Left lung (tissue), 4 donors: ENCODE measurements at regions not wholly inside any gene's neighbourhood (a gene's known extent, or its start where the extent isn't known, plus 50 kb on each side); places are given as distances from the start of the nearest gene placed in this dataset.

Source experiments
- ATAC-seq: fragments of 200-7000 bp; cut with Tn5 transposase; one replicate; pipeline ENCODE4 v1.9.1; 2020; ENCODE audit warnings: moderate library complexity
- DNase-seq, 4 donors: peaks; one replicate each; pipeline ENCODE4 v3.0.0-alpha.2; 2013 to 2020
- H3K27ac ChIP-seq, 2 donors: fragments of 200-600 bp; sonication (generic) in 1 of 2; one replicate each; pipeline versions ENCODE4 v1.5.0 to v1.8.0; 2020 to 2021
- H3K27me3 ChIP-seq, 2 donors: fragments of 200-600 bp; sonication (generic) in 1 of 2; one replicate each; pipeline versions ENCODE4 v1.5.0 to v1.8.0; 2020 to 2021
- H3K36me3 ChIP-seq, 2 donors: fragments of 200-600 bp; sonication (generic) in 1 of 2; one replicate each; pipeline versions ENCODE4 v1.5.0 to v1.8.0; 2020 to 2021
- H3K4me1 ChIP-seq, 2 donors: fragments of 200-600 bp; one replicate each; pipeline ENCODE4 v1.8.0; 2021
- H3K4me3 ChIP-seq, 2 donors: fragments of 200-600 bp; sonication (generic) in 1 of 2; one replicate each; pipeline versions ENCODE4 v1.5.0 to v1.8.0; 2020 to 2021; ENCODE audit warnings: mild to moderate bottlenecking in 1 of 2
- H3K9me3 ChIP-seq, 2 donors: fragments of 200-600 bp; sonication (generic) in 1 of 2; one replicate each; pipeline versions ENCODE4 v1.5.0 to v1.8.0; 2020 to 2021
- intact Hi-C, 2 donors: fragments of 100-400 bp; cut with DNase I; formaldehyde crosslinking; loops; one replicate each; pipeline versions ENCODE4 v1.11.2 to v1.14.2; 2022
- TF ChIP-seq, protein P1 (sequence below), 2 donors: fragments of 200-600 bp; sonication (generic) in 1 of 2; IDR thresholded peaks; one replicate each; pipeline versions ENCODE4 v1.5.0 to v1.8.0; 2021; ENCODE audit warnings: antibody characterized with exemption in 2 of 2
- donor health status: DM: no; HTN: yes; CAD: no.
- donor health status: DM: no; HTN: no; CAD: no.

DNA sequence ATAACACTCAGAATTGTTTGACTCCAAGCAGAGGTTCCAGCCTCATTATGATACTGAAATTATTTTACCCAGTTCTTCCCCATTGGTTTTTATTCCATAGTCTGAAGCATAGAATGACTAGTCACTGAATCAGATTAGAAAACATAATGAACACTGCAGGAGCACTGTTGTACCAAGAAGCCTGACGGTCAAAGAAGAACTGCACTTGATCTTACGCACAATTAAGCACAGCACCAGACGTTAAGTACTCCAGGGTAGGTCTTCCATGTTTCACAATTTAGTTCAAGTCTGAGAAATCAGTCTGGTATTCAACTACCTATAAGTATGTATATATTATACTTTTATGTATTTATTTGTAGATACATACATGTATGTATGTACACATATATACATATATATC is 973.5 kb upstream of the SPRY2 start:
- H3K36me3 ChIP-seq: no peaks in the 10 kb centered on the region
- H3K27me3 ChIP-seq: no peaks in the 10 kb centered on the region
- H3K9me3 ChIP-seq: peaks cover 0 to 10% of the 10 kb centered on the region in 2 donors
- TF ChIP-seq, protein P1, sequence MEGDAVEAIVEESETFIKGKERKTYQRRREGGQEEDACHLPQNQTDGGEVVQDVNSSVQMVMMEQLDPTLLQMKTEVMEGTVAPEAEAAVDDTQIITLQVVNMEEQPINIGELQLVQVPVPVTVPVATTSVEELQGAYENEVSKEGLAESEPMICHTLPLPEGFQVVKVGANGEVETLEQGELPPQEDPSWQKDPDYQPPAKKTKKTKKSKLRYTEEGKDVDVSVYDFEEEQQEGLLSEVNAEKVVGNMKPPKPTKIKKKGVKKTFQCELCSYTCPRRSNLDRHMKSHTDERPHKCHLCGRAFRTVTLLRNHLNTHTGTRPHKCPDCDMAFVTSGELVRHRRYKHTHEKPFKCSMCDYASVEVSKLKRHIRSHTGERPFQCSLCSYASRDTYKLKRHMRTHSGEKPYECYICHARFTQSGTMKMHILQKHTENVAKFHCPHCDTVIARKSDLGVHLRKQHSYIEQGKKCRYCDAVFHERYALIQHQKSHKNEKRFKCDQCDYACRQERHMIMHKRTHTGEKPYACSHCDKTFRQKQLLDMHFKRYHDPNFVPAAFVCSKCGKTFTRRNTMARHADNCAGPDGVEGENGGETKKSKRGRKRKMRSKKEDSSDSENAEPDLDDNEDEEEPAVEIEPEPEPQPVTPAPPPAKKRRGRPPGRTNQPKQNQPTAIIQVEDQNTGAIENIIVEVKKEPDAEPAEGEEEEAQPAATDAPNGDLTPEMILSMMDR (IDR thresholded peaks at IDR 0.05): no peak
- H3K4me1 ChIP-seq: no peaks in the 10 kb centered on the region
- no peak overlapping the region for H3K4me3 ChIP-seq
- DNase-seq: no peak
- ATAC-seq: no peak
- no peak overlapping the region for H3K27ac ChIP-seq
- intact Hi-C loops: no loop called here

DNA sequence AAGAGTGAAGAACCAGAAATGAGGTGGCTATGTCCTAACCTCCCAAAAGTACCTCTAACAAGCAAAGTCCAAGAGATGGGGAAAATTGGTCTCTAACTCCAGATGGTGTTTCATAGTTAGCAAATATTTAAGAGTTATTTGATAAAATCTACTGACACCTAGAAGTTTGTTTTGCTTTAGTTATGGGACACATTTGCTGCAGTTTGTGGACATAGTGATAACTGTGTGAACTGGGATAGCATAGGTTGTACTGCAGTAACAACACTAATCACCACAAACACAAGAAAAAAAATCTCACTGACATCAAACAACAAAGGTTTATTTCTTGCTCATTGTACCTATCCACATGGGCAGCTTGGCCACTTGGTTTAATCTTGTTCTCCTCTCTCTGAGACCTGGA is 965.0 kb upstream of the SPRY2 start:
- DNase-seq (no peak), ATAC-seq (no peak)
- TF ChIP-seq, protein P1 (IDR thresholded peaks at IDR 0.05): no peak
- Histone ChIP-seq H3K36me3 (no peaks in the 10 kb centered on the region), H3K9me3 (no peaks in the 10 kb centered on the region), H3K4me1 (no peaks in the 10 kb centered on the region), H3K27me3 (no peaks in the 10 kb centered on the region), H3K27ac (no peak overlapping the region), H3K4me3 (no peak overlapping the region)
- intact Hi-C loops: no loop called here

DNA sequence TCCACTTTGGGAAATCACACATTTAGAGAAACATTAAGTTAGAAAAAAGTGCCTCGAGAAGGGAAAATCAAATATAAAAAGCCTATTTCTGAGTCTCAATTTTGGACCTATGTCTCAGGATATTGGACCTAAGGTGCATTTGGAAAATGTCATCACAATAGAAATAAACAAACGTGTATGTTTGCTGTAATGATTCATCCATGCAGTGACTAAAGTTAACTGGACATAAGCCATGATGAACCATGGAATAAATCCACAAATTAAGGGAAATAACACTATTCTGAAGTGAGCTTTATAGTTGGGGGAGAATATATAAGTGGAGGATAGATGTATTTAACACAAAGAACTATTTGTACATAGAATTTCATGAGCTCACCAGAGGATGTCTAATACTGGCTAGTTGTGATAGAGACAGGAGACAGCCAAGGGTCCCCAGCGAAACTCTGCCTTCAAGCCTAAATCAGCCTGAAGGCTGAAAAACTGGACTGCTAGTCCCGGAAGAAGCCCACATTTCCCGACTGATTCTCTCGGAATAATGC is 963.3 kb upstream of the SPRY2 start:
- no peaks in the 10 kb centered on the region for H3K4me1 ChIP-seq
- DNase-seq (no peak), ATAC-seq (no peak)
- TF ChIP-seq, protein P1 (IDR thresholded peaks at IDR 0.05): no peak
- H3K9me3 ChIP-seq: no peaks in the 10 kb centered on the region
- no peaks in the 10 kb centered on the region for H3K36me3 ChIP-seq
- H3K4me3 ChIP-seq: no peak overlapping the region
- H3K27ac ChIP-seq: no peak overlapping the region
- intact Hi-C loops: no loop called here
- no peaks in the 10 kb centered on the region for H3K27me3 ChIP-seq

DNA sequence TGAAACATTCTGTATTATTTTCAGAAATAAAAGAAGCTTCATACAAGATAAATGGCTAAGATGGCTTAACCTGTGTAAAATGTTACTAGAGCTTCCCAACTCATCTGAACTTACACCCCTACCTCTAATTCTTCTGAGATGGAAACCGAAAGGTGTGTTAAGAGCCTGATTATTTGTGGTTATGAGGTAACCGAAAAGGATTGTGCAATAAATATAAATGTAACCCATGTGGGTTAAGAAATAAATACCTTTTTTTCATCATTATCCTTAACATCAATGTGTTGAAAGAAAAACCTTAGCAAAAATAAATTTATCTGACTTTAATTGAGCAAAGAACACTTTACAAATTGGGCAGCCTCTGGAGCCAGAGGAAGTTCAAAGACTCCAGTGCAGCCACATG is 961.8 kb upstream of the SPRY2 start:
- Histone ChIP-seq H3K36me3 (no peaks in the 10 kb centered on the region), H3K9me3 (no peaks in the 10 kb centered on the region), H3K4me3 (no peak overlapping the region), H3K4me1 (no peaks in the 10 kb centered on the region), H3K27ac (no peak overlapping the region), H3K27me3 (no peaks in the 10 kb centered on the region)
- TF ChIP-seq, protein P1 (IDR thresholded peaks at IDR 0.05): no peak
- intact Hi-C loops: no loop called here
- ATAC-seq: no peak
- DNase-seq: no peak

DNA sequence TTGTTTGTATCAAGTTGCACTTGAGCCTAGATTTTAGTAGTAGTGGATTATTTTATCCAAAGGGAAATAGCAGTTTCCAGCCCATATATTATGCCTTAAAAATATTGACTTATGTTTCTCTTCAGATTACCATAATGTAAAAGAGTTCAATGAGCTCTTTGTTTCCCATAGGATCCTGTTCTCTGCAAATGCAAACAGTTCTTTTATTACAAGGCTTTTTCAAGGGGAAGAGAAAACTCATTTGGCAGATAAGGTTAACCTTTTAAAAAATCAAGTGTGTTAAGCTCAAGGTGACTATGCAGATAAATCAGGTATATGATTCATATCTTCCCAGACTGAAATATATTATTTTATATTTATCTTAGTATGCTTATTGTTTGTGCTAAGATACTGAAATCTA is 961.2 kb upstream of the SPRY2 start:
- H3K9me3 ChIP-seq: no peaks in the 10 kb centered on the region
- H3K27ac ChIP-seq: no peak overlapping the region
- ATAC-seq (no peak), DNase-seq (no peak)
- TF ChIP-seq, protein P1 (IDR thresholded peaks at IDR 0.05): no peak
- H3K27me3 ChIP-seq: no peaks in the 10 kb centered on the region
- intact Hi-C loops: no loop called here
- no peak overlapping the region for H3K4me3 ChIP-seq
- no peaks in the 10 kb centered on the region for H3K36me3 ChIP-seq
- H3K4me1 ChIP-seq: no peaks in the 10 kb centered on the region
